GM12891 (cell line): ENCODE measurements at regions not wholly inside any gene's neighbourhood (a gene's known extent, or its start where the extent isn't known, plus 50 kb on each side); places are given as distances from the start of the nearest gene placed in this dataset.

ENCODE experiments used
- POLR2A ChIP-seq: IDR thresholded peaks from 2 replicates; pipeline ENCODE4 v1.6.1; 2011; ENCODE audit warnings: low read depth, low read length, control low read depth
- POLR2AphosphoS5 ChIP-seq: IDR thresholded peaks from 2 replicates; pipeline ENCODE4 v1.6.1; 2011; ENCODE audit warnings: low read depth, low read length, control low read depth

GRCh38 chr12:93122569-93123091, 193.5 kb upstream of the EEA1 start:
- TF ChIP-seq POLR2A (no peak), POLR2AphosphoS5 (no peak)
